ENCODE measurements at regions not wholly inside any gene's neighbourhood (a gene's known extent, or its start where the extent isn't known, plus 50 kb on each side); places are given as distances from the start of the nearest gene placed in this dataset.

- Histone ChIP-seq H3K4me3 (no peak overlapping the region), H3K36me3 (ENCODE audit: low read depth, missing control alignments) (no peaks in the 10 kb centered on the region), H3K9me3 (no peaks in the 10 kb centered on the region), H3K27me3 (no peaks in the 10 kb centered on the region), H3K27ac (no peak overlapping the region), H3K4me1 (no peaks in the 10 kb centered on the region)
- 91 to 92% methylated on average over 3 of the region's 3 CpGs for WGBS, 2 donors
- no peak for DNase-seq
- TF ChIP-seq POLR2A (IDR thresholded peaks at IDR 0.05): no peak
- intact Hi-C loops (cut with DNase I; ENCODE audit: low total_unique reads): no loop called here
Measured at GRCh38 chr3:102304550-102304949, 130.3 kb upstream of the ZPLD1 start.

- no peak for TF ChIP-seq CTCF (IDR thresholded peaks at IDR 0.05)
- WGBS, 2 donors: 87 to 100% methylated on average over 2 of the region's 2 CpGs
- intact Hi-C loops (cut with DNase I; ENCODE audit: low total_unique reads): no loop called here
Measured at GRCh38 chr3:102307442-102307841, 127.4 kb upstream of the ZPLD1 start.

GRCh38 chr3:102329066-102329465 is 105.7 kb upstream of the ZPLD1 start:
- intact Hi-C loops (cut with DNase I; ENCODE audit: low total_unique reads): no loop called here
- TF ChIP-seq CTCF (IDR thresholded peaks at IDR 0.05) (no peak), POLR2A (IDR thresholded peaks at IDR 0.05) (no peak)
- 65 to 75% methylated on average over 1 of the region's 1 CpG for WGBS, 2 donors

More at GRCh38 chr3:102307442-102307841, 127.4 kb upstream of the ZPLD1 start:
- no peaks in the 10 kb centered on the region for H3K4me1 ChIP-seq
- H3K9me3 ChIP-seq: no peaks in the 10 kb centered on the region
- H3K36me3 ChIP-seq (ENCODE audit: low read depth, missing control alignments): no peaks in the 10 kb centered on the region
- DNase-seq: no peak
- no peak overlapping the region for H3K27ac ChIP-seq
- H3K27me3 ChIP-seq: no peaks in the 10 kb centered on the region
- H3K4me3 ChIP-seq: no peak overlapping the region

GRCh38 chr3:102329561-102329960 is 105.3 kb upstream of the ZPLD1 start:
- H3K27me3 ChIP-seq: no peaks in the 10 kb centered on the region
- no peak for DNase-seq
- 88 to 91% methylated on average over 1 of the region's 1 CpG for WGBS, 2 donors
- H3K4me1 ChIP-seq: no peaks in the 10 kb centered on the region
- no peak overlapping the region for H3K4me3 ChIP-seq
- no peak overlapping the region for H3K27ac ChIP-seq
- intact Hi-C loops (cut with DNase I; ENCODE audit: low total_unique reads): no loop called here
- H3K9me3 ChIP-seq: no peaks in the 10 kb centered on the region
- H3K36me3 ChIP-seq (ENCODE audit: low read depth, missing control alignments): no peaks in the 10 kb centered on the region
- TF ChIP-seq POLR2A (IDR thresholded peaks at IDR 0.05) (no peak), CTCF (IDR thresholded peaks at IDR 0.05) (no peak)

More at GRCh38 chr3:102329066-102329465, 105.7 kb upstream of the ZPLD1 start:
- Histone ChIP-seq H3K36me3 (ENCODE audit: low read depth, missing control alignments) (no peaks in the 10 kb centered on the region), H3K27me3 (no peaks in the 10 kb centered on the region), H3K27ac (no peak overlapping the region), H3K9me3 (no peaks in the 10 kb centered on the region), H3K4me3 (no peak overlapping the region), H3K4me1 (no peaks in the 10 kb centered on the region)
- no peak for DNase-seq

- DNase-seq: no peak
- Histone ChIP-seq H3K4me1 (no peaks in the 10 kb centered on the region), H3K27ac (no peak overlapping the region), H3K36me3 (ENCODE audit: low read depth, missing control alignments) (no peaks in the 10 kb centered on the region), H3K9me3 (no peaks in the 10 kb centered on the region), H3K4me3 (no peak overlapping the region), H3K27me3 (no peaks in the 10 kb centered on the region)
- no peak for TF ChIP-seq CTCF (IDR thresholded peaks at IDR 0.05)
- TF ChIP-seq POLR2A (IDR thresholded peaks at IDR 0.05): no peak
- intact Hi-C loops (cut with DNase I; ENCODE audit: low total_unique reads): no loop called here
- WGBS, 2 donors: 89 to 90% methylated on average over 1 of the region's 1 CpG
Measured at GRCh38 chr3:102332205-102332604, 102.6 kb upstream of the ZPLD1 start.
